Endothelial cell of umbilical vein (primary cell): ENCODE measurements at regions not wholly inside any gene's neighbourhood (a gene's known extent, or its start where the extent isn't known, plus 50 kb on each side); places are given as distances from the start of the nearest gene placed in this dataset.

Experiments used
- BruUV-seq: library from RNA; stranded (reverse); fragments of 400-500 nt; replicated peaks from 2 replicates; lab custom pipeline; 2021; lab: Mats Ljungman, UMichigan
- CTCF ChIA-PET: fragments of 300-600, 350-600 bp; sonication (Branson Sonifier 250); formaldehyde crosslinking; loops from one replicate; lab custom pipeline; 2021; ENCODE audit warnings: antibody characterized with exemption, inconsistent platforms; lab: Charles Lee
- POLR2A ChIA-PET: fragments of 300-600, 350-600 bp; sonication (Branson Sonifier 250); formaldehyde crosslinking; loops from one replicate; lab custom pipeline; 2021; ENCODE audit warnings: antibody characterized with exemption, inconsistent platforms; lab: Charles Lee
- DNase-seq: peaks from one replicate; pipeline ENCODE4 v3.0.0-alpha.2; 2011; ENCODE audit warnings: low read depth, low spot score
- FAIRE-seq: peaks from 2 replicates; lab custom pipeline; 2011; peaks lifted over from hg19 to GRCh38; lab: Jason Lieb, UNC
- H2AFZ ChIP-seq: 2 replicates; pipeline ENCODE4 v1.6.0; 2012; ENCODE audit warnings: low read depth, low read length, control low read depth, inconsistent platforms
- H3K27ac ChIP-seq: 2 replicates; pipeline ENCODE4 v1.5.1; 2011; ENCODE audit warnings: low read depth, mild to moderate bottlenecking, control low read depth, low read length, moderate library complexity; ENCODE audit not compliant: insufficient read depth
- H3K27me3 ChIP-seq, 2 experiments: 2 replicates each; pipeline versions ENCODE4 v1.6.0 to v1.6.1; 2011; ENCODE audit warnings: low read length in 2 of 2, mixed read lengths in 1 of 2; ENCODE audit not compliant: control insufficient read depth in 2 of 2, insufficient read depth in 2 of 2
- H3K36me3 ChIP-seq, 2 experiments: 2 replicates in 1 of 2; 3 replicates in 1 of 2; pipeline ENCODE4 v1.5.1; 2011; ENCODE audit warnings: low read length in 2 of 2, mild to moderate bottlenecking in 1 of 2, moderate library complexity in 1 of 2; ENCODE audit not compliant: control insufficient read depth in 2 of 2, insufficient read depth in 2 of 2; ENCODE audit errors: extremely low read depth in 1 of 2
- H3K4me1 ChIP-seq: 3 replicates; pipeline ENCODE4 v1.5.1; 2011; ENCODE audit warnings: mild to moderate bottlenecking, low read length; ENCODE audit not compliant: control insufficient read depth, insufficient read depth; ENCODE audit errors: extremely low read depth
- H3K4me2 ChIP-seq: 2 replicates; pipeline ENCODE4 v1.6.1; 2011; ENCODE audit warnings: low read length, control low read depth, mixed read lengths; ENCODE audit not compliant: insufficient read depth
- H3K4me3 ChIP-seq, 3 experiments: fragments of 200-600 bp in 1 of 3; sonication (generic), shearing (Covaris generic) in 1 of 3; replicated peaks in 1 of 3; 2 replicates each; pipeline ENCODE4 v1.5.1; 2011 to 2016; ENCODE audit warnings: control low read depth in 3 of 3, low read length in 3 of 3, mild to moderate bottlenecking in 2 of 3, inconsistent platforms in 1 of 3, low read depth in 1 of 3, moderate library complexity in 1 of 3; ENCODE audit not compliant: insufficient read depth in 1 of 3
- H3K79me2 ChIP-seq: 2 replicates; pipeline ENCODE4 v1.6.0; 2012; ENCODE audit warnings: low read length, inconsistent platforms; ENCODE audit not compliant: control insufficient read depth, insufficient read depth
- H3K9ac ChIP-seq: replicated peaks from 2 replicates; pipeline ENCODE3; 2011; ENCODE audit warnings: low read length, control low read depth; ENCODE audit not compliant: insufficient read depth; ENCODE audit errors: extremely low read depth
- H3K9me1 ChIP-seq: replicated peaks from 3 replicates; pipeline ENCODE4 v1.6.0; 2011; ENCODE audit warnings: mild to moderate bottlenecking, low read length; ENCODE audit not compliant: control insufficient read depth, insufficient read depth; ENCODE audit errors: extremely low read depth
- H3K9me3 ChIP-seq: replicated peaks from 2 replicates; pipeline ENCODE4 v1.5.1; 2012; ENCODE audit warnings: low read length, inconsistent platforms; ENCODE audit not compliant: control insufficient read depth, insufficient read depth
- H4K20me1 ChIP-seq: replicated peaks from 2 replicates; pipeline ENCODE3; 2011; ENCODE audit warnings: mild to moderate bottlenecking, low read length; ENCODE audit not compliant: control insufficient read depth, insufficient read depth; ENCODE audit errors: extremely low read depth
- EZH2 ChIP-seq: IDR thresholded peaks from 2 replicates; pipeline ENCODE4 v1.6.1; 2012; ENCODE audit warnings: borderline replicate concordance, low read depth, mild to moderate bottlenecking, moderate library complexity, low read length, inconsistent platforms; ENCODE audit not compliant: severe bottlenecking
- FOS ChIP-seq: IDR thresholded peaks from 2 replicates; pipeline ENCODE4 v1.6.1; 2011; ENCODE audit warnings: mild to moderate bottlenecking, low read length, moderate library complexity, borderline replicate concordance; ENCODE audit not compliant: insufficient read depth
- GATA2 ChIP-seq: IDR thresholded peaks from 2 replicates; pipeline ENCODE4 v1.7.0; 2011; ENCODE audit warnings: low read depth, mild to moderate bottlenecking, moderate library complexity, mixed read lengths, low read length; ENCODE audit not compliant: insufficient read length, insufficient read depth
- JUN ChIP-seq: IDR thresholded peaks from 2 replicates; pipeline ENCODE4 v1.6.1; 2011; ENCODE audit warnings: borderline replicate concordance, low read depth; ENCODE audit not compliant: insufficient read length, insufficient read depth
- MAX ChIP-seq: IDR thresholded peaks from 2 replicates; pipeline ENCODE4 v1.6.1; 2011; ENCODE audit not compliant: insufficient read depth, insufficient read length
- MYC ChIP-seq: IDR thresholded peaks from one replicate; pipeline ENCODE4 v1.6.1; 2011; ENCODE audit warnings: mild to moderate bottlenecking, low read depth, low read length
- POLR2A ChIP-seq: IDR thresholded peaks from 2 replicates; pipeline ENCODE4 v1.6.1; 2012; ENCODE audit warnings: low read depth, mild to moderate bottlenecking, control low read depth, low read length
- POLR2AphosphoS5 ChIP-seq: IDR thresholded peaks from 2 replicates; pipeline ENCODE4 v1.6.1; 2012; ENCODE audit warnings: low read depth, mild to moderate bottlenecking, control low read depth, low read length, moderate library complexity; ENCODE audit not compliant: insufficient read depth
- dilution Hi-C: fragments of 300-500 bp; cut with MboI; formaldehyde crosslinking; loops from one replicate; pipeline ENCODE4 v1.15.0; 2019; ENCODE audit warnings: low sequenced_read_pairs; ENCODE audit not compliant: extremely low pct_ligation_motif_present
- intact Hi-C: fragments of 100-400 bp; cut with micrococcal nuclease; formaldehyde crosslinking; loops from one replicate; pipeline ENCODE4 v1.10.0; 2022
- TF ChIP-seq, protein P1 (sequence below), 2 donors: IDR thresholded peaks; 1 replicate in 1 of 2; 2 replicates in 1 of 2; pipeline ENCODE4 v1.5.1; 2011; ENCODE audit warnings: low read length in 2 of 2, mild to moderate bottlenecking in 2 of 2, moderate library complexity in 2 of 2, control low read depth in 1 of 2, inconsistent platforms in 1 of 2, low read depth in 1 of 2; ENCODE audit not compliant: insufficient read depth in 1 of 2; ENCODE audit errors: extremely low read depth in 1 of 2

GRCh38 chr15:47443839-47444238 lies 273.5 kb upstream of the SEMA6D start:
- POLR2A ChIA-PET = no interaction called here
- no peak overlapping the region for H3K9ac ChIP-seq
- DNase-seq (no peak), FAIRE-seq (no peak)
- intact Hi-C loops (no loop called here), dilution Hi-C loops (no loop called here)
- no peak overlapping the region for H3K27ac ChIP-seq
- TF ChIP-seq POLR2A (no peak), MAX (no peak), GATA2 (no peak), EZH2 (no peak), POLR2AphosphoS5 (no peak), JUN (no peak), FOS (no peak), MYC (no peak)
- TF ChIP-seq, protein P1, sequence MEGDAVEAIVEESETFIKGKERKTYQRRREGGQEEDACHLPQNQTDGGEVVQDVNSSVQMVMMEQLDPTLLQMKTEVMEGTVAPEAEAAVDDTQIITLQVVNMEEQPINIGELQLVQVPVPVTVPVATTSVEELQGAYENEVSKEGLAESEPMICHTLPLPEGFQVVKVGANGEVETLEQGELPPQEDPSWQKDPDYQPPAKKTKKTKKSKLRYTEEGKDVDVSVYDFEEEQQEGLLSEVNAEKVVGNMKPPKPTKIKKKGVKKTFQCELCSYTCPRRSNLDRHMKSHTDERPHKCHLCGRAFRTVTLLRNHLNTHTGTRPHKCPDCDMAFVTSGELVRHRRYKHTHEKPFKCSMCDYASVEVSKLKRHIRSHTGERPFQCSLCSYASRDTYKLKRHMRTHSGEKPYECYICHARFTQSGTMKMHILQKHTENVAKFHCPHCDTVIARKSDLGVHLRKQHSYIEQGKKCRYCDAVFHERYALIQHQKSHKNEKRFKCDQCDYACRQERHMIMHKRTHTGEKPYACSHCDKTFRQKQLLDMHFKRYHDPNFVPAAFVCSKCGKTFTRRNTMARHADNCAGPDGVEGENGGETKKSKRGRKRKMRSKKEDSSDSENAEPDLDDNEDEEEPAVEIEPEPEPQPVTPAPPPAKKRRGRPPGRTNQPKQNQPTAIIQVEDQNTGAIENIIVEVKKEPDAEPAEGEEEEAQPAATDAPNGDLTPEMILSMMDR (IDR thresholded peaks at IDR 0.05; ENCODE audit: extremely low read depth in 1 of 2, insufficient read depth in 1 of 2, low read depth in 1 of 2, low read length in 2 of 2) = no peak
- no peaks in the 10 kb centered on the region for H3K9me3 ChIP-seq
- no peaks in the 10 kb centered on the region for H4K20me1 ChIP-seq
- H3K4me2 ChIP-seq = no peak overlapping the region
- H3K79me2 ChIP-seq = no peaks in the 10 kb centered on the region
- no peaks in the 10 kb centered on the region for H3K36me3 ChIP-seq
- H3K4me3 ChIP-seq = no peak overlapping the region
- peaks cover 17% of the 10 kb centered on the region for H3K4me1 ChIP-seq
- no peak overlapping the region for H2AFZ ChIP-seq
- no TSS peak for BruUV-seq
- no peaks in the 10 kb centered on the region for H3K9me1 ChIP-seq
- no peaks in the 10 kb centered on the region for H3K27me3 ChIP-seq
- CTCF ChIA-PET = interaction anchor here (0.8 to 1.9 kb wide), 4 partner anchors 9 to 70 kb away, joined by 3 to 4 read pairs (median 3); no protein-coding TSS in a partner anchor
